ENCODE measurements at regions not wholly inside any gene's neighbourhood (a gene's known extent, or its start where the extent isn't known, plus 50 kb on each side); places are given as distances from the start of the nearest gene placed in this dataset.
A peak's percentile ranks its signal among the peaks of the same experiment; 100 is the strongest.

GRCh38 chr5:91954136-91954535 is 571.0 kb upstream of the ARRDC3 start:
- no peaks in the 10 kb centered on the region for H3K36me3 Mint-ChIP-seq (ENCODE audit: insufficient read depth)
- no peak for DNase-seq (ENCODE audit: low spot score, unreplicated experiment)
- TF ChIP-seq CTCF (IDR thresholded peaks at IDR 0.05; ENCODE audit: unreplicated experiment): no peak
- no peaks in the 10 kb centered on the region for H3K9me3 Mint-ChIP-seq (ENCODE audit: low read depth)
- no peak overlapping the region for H3K4me3 Mint-ChIP-seq (ENCODE audit: low read depth)
- peaks cover 7% of the 10 kb centered on the region for H3K4me1 Mint-ChIP-seq (ENCODE audit: low read depth)
- no peaks in the 10 kb centered on the region for H3K27me3 Mint-ChIP-seq
- no peak overlapping the region for H3K27ac Mint-ChIP-seq

- no peaks in the 10 kb centered on the region for H3K36me3 Mint-ChIP-seq (ENCODE audit: insufficient read depth)
- TF ChIP-seq CTCF (IDR thresholded peaks at IDR 0.05; ENCODE audit: unreplicated experiment): no peak
- no peaks in the 10 kb centered on the region for H3K9me3 Mint-ChIP-seq (ENCODE audit: low read depth)
- H3K4me3 Mint-ChIP-seq (ENCODE audit: low read depth): no peak overlapping the region
- H3K4me1 Mint-ChIP-seq (ENCODE audit: low read depth): peaks cover 3% of the 10 kb centered on the region
- H3K27ac Mint-ChIP-seq: no peak overlapping the region
- H3K27me3 Mint-ChIP-seq: no peaks in the 10 kb centered on the region
- no peak for DNase-seq (ENCODE audit: low spot score, unreplicated experiment)
Measured at GRCh38 chr5:91950328-91950727, 567.2 kb upstream of the ARRDC3 start.

- no peak for DNase-seq (ENCODE audit: low spot score, unreplicated experiment)
- H3K27ac Mint-ChIP-seq: no peak overlapping the region
- TF ChIP-seq CTCF (IDR thresholded peaks at IDR 0.05; ENCODE audit: unreplicated experiment): no peak
- no peaks in the 10 kb centered on the region for H3K36me3 Mint-ChIP-seq (ENCODE audit: insufficient read depth)
- H3K9me3 Mint-ChIP-seq (ENCODE audit: low read depth): no peaks in the 10 kb centered on the region
- H3K4me3 Mint-ChIP-seq (ENCODE audit: low read depth): no peak overlapping the region
- H3K4me1 Mint-ChIP-seq (ENCODE audit: low read depth): no peaks in the 10 kb centered on the region
- H3K27me3 Mint-ChIP-seq: no peaks in the 10 kb centered on the region
Measured at GRCh38 chr5:91946870-91947269, 563.8 kb upstream of the ARRDC3 start.

- no peaks in the 10 kb centered on the region for H3K9me3 Mint-ChIP-seq (ENCODE audit: low read depth)
- no peaks in the 10 kb centered on the region for H3K36me3 Mint-ChIP-seq (ENCODE audit: insufficient read depth)
- H3K4me1 Mint-ChIP-seq (ENCODE audit: low read depth): no peaks in the 10 kb centered on the region
- H3K27ac Mint-ChIP-seq: peak overlapping the region; percentile 60
- no peak for DNase-seq (ENCODE audit: low spot score, unreplicated experiment)
- no peaks in the 10 kb centered on the region for H3K27me3 Mint-ChIP-seq
- no peak overlapping the region for H3K4me3 Mint-ChIP-seq (ENCODE audit: low read depth)
- TF ChIP-seq CTCF (IDR thresholded peaks at IDR 0.05; ENCODE audit: unreplicated experiment): no peak
Measured at GRCh38 chr5:91941588-91941987, 558.5 kb upstream of the ARRDC3 start.

- DNase-seq (ENCODE audit: low spot score, unreplicated experiment): no peak
- no peaks in the 10 kb centered on the region for H3K36me3 Mint-ChIP-seq (ENCODE audit: insufficient read depth)
- no peak overlapping the region for H3K4me3 Mint-ChIP-seq (ENCODE audit: low read depth)
- no peaks in the 10 kb centered on the region for H3K27me3 Mint-ChIP-seq
- no peak overlapping the region for H3K27ac Mint-ChIP-seq
- H3K4me1 Mint-ChIP-seq (ENCODE audit: low read depth): no peaks in the 10 kb centered on the region
- H3K9me3 Mint-ChIP-seq (ENCODE audit: low read depth): no peaks in the 10 kb centered on the region
- TF ChIP-seq CTCF (IDR thresholded peaks at IDR 0.05; ENCODE audit: unreplicated experiment): no peak
Measured at GRCh38 chr5:91938441-91938840, 555.3 kb upstream of the ARRDC3 start.
